A172 (cell line): ENCODE measurements at regions not wholly inside any gene's neighbourhood (a gene's known extent, or its start where the extent isn't known, plus 50 kb on each side); places are given as distances from the start of the nearest gene placed in this dataset.

Experiments used
- DNase-seq: peaks from one replicate; pipeline ENCODE4 v3.0.0-alpha.2; 2015; ENCODE audit warnings: low spot score

DNA sequence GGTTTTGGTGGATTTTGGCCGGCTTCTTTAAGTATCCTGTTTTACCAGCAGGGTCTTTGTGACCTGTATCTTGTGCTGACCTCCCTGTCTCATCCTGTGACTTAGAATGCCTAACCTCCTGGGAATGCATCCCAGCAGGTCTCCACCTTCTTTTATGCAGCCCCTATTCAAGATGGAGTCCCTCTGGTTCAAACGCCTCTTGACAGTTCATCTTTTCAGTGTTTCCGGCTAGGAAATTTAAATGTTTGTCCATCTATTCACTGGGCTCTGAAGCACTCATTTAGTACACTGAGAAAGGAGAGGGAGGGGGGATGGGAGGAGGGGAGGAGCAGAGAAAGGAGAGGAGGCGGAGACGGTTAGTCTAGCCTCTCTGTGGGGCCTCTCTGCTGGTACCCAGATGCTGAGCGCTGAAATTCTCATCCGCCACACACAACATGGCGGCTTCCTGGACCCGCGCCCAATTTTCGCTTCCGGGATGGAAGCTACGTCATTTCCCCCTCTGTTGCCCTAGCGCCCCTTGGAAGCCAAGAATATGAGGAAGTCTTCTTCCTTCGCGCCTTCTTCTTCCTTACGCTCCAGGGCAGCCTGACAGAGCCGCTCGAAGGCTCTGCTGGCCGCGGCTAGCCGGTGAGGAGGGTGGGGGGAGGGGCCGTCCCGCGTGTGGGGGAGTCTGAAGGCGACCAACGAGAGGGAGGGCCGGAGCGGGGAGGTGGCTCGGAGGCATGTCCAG is 69.0 kb upstream of the SYT13 start:
- no peak for DNase-seq

DNA sequence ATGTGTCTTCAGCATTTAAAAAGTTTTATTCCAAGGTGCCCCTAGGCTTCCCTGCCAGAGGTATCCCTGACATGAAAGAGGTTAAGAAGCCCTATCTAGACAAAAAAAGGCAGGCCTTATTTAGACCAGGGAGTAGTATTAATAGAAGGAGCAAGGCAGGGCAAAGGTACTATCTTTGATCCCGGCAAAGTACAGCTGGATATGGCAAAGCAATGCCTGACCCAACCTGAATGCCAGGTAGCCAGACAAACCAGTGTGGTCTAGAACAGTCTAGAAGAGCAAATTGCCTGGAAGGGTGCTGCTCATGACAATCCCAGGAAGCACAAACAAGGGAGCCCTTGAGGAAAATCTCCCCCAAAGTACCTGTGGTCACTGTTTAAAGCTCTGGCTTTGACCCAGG is 62.6 kb upstream of the SYT13 start:
- no peak for DNase-seq

DNA sequence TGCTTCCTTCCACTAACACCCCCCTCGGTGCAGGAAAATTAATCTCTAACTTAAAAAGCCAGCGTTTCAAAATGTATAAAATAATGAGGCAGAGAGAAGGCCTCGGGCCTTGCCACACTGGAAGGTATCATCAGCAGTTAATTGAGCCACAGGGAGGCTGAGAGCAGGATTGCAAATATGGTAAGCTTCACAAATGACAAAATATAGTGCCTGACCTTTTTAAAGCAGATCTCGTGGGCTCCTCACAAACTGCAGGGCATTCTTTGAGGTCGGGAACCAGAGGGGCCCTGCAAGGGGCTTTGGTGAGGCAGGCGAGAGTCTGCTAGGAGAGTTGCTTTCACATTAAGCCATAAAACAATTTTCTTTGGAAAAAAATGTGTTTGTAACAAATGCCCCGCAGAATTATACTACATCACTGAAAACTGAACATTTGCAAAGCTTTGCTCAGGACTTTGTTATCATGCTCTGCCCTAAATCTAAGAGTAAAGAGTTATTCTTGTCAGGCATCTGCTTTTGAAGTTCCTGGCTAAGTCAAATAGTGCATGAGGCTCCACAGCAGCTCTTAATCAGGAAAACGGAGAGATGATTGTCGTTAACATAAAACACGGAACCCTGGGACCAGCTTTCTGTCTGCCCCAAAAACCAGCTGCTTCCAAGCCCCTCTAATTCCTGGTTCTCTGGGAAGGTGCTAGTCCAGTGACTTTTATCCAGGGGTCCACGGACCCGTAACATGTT is 61.4 kb upstream of the SYT13 start:
- no peak for DNase-seq

DNA sequence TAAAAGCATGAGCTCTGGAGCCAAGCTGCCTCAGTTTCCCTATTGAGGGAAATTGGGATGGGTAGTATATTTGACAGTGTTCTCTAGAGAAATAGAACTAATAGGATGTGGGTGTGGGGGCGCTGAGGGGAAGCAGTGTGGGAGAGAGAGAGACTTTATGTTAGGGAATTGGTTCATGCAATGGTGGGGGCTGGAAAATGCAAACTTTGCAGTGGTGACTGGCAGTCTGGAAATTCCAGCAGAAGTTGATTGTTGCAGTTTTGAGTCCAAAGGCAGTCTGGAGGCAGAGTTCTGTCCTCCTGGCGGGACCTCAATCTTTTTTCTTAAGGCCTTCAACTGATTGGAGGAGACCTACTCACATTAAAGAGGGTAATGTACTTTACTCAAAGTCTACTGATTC is 59.4 kb upstream of the SYT13 start:
- DNase-seq, result no peak

DNA sequence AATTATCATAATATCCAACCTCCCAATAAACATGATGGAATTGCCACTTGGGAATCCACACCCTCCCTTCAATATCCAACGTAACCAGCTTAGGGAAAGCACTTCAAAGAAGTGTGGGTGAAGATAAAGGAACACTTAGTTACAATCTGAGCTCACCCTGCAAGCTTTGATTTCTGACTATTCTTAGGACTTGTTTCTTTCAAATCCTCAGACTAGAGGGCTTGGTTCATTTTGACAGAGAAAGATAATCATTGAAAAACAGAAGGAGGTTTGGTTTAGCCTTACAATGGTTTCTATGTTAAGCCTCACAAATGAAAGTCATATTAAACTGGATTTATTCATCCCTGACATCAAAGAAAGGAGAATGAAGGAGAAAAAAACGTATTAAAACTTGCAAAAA is 57.9 kb upstream of the SYT13 start:
- no peak for DNase-seq

DNA sequence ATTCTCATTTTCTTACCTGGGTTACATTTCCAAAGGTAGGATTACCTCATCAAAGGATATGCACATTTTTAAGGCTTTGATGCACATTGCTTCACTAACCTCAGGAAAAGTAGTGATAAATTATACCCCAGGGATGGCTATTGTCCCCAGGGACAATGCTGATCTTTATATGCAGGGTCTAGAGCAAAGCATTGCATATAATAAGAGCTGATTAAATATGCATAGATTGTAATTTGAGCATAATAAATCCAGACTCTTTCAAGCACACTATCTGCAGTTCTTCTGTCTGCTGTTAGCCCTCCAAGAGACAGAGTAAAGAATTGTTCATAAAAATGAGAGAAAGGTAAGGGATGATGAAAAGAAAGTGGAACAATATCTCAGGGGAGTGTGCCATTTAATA is 57.3 kb upstream of the SYT13 start:
- no peak for DNase-seq

DNA sequence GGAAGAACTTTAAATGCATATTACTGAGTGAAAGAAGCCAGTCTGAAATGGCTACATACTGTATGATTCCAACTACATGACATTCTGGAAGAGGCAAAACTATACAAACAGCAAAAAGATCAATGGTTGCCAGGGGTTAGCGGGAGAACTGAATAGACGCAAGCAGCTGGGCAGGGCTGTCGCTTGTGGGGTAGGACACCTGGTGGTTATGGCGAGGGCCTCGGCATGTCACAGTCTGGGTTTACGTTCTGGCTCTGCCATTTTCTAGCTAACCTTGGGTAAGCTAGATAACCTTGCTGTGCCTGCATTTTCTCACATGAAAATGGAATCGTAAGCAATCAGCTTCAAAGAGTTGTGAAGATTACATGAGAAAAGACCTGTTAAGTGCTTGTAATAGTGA is 55.2 kb upstream of the SYT13 start:
- DNase-seq, result no peak

DNA sequence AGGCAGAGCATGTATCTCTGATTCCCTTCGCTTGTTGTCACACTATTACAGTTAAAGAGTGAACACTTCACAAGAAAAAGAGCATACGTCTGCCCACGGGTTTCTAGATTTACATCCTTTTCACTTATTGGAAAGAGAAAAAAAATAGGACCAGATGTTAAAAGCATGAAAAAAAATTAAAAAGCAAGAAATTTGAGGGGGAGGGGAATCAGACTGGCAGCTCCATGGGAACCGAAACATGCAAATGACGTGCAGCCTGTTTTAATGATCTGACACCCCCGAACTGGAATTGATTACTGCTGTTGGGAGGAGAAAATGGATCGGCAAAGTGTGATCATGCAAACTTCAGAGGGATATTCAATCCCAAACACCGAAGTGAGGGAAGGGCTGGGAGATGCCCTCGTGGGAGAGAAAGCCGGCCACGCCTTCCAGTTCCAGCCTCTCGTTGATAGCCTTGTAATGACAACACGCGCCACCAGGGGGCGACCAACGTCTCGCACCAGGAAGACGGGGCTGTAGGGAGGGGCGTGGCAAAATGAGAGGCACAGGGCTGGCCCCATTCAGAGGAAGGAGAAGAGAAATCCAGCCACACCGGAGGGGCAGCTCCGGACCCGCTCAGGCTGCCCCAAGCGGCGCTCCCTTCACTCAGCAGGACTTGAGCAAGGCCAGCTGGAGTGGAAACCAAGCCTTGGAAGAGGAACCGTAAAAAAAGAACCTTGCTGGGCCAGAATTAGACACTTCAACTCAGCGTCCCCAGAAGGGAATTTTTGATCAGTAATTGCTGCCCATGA is 53.8 kb upstream of the SYT13 start:
- peak; percentile 85 for DNase-seq

DNA sequence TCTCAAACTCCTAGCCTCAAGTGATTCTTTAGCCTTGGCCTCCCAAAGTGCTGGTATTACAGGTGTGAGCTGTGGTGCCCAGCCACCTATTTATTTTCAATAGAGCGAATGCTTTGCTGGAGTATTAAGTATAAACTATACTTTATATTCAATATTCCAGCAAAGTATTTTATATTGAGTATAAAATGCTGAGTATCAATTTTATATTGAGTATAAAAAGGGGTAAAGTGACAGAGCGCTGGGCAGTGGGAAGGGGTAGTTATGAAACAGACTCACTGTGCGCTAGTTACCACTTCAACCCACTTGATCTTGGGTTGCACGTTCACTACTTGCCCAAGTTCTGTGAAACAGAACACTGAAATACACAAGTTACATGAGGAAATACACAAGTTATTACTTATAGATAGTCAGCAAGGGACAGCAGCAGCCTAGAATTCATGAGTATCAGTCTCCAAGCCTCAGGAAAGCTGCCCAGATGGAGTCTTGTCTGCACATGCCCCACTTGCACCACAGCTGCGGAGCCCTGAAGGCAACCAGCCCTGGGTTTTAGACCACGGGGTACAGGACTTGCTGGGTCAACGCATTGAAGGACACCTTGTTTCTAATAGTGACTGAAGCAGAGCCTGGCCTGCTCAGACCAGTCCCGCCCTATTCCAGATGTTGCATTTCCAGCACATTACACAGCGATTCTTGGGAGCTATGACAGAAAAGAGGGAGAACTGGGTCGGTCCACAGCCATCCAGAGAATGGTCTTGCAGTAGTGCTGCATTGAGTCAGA is 51.6 kb upstream of the SYT13 start:
- DNase-seq, result no peak

DNA sequence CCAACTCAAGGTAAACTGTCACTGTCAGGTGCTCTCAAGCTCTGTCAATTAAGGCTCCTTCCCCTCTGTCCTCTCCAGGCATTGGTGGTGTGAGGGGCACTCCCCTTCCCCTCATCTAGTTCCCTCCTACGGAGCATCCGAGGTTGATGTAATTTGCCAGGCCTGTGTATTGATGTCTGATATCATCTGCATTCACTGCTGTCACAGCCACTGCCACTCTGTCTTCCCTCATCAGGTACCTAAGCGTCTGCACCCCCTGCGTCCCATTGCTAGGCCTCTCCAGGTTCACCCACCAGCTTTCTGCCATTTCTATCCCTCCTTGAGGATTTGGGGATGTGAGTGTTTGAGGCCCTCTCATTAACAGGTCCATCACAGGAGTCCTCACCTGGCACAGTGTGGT is 50.0 kb upstream of the SYT13 start:
- DNase-seq, result no peak
